Activated T-helper 2 cell treated with anti-CD3 and anti-CD28 coated beads, Interferon-gamma antibody, Interleukin-2, Interleukin-4, amounts not matched to agents 10 μg/mL and 5 μg/mL and 100 μg/mL, durations not matched to agents 14 hours and 24 hours and 36 hours (primary cell): ENCODE measurements at regions not wholly inside any gene's neighbourhood (a gene's known extent, or its start where the extent isn't known, plus 50 kb on each side); places are given as distances from the start of the nearest gene placed in this dataset.

Source experiments
- DNase-seq: peaks from one replicate; pipeline ENCODE4 v3.0.0; 2021; ENCODE audit warnings: low spot score
- H3K27ac Mint-ChIP-seq: one replicate; pipeline ENCODE4 v1.8.0; 2021; ENCODE audit warnings: mixed read lengths
- H3K27me3 Mint-ChIP-seq: one replicate; pipeline ENCODE4 v1.8.0; 2021; ENCODE audit warnings: low read depth, mixed read lengths
- H3K36me3 Mint-ChIP-seq: one replicate; pipeline ENCODE4 v1.8.0; 2021; ENCODE audit warnings: low read depth, mixed read lengths
- H3K4me1 Mint-ChIP-seq: one replicate; pipeline ENCODE4 v1.8.0; 2021; ENCODE audit warnings: low read depth, mixed read lengths
- H3K4me3 Mint-ChIP-seq: one replicate; pipeline ENCODE4 v1.8.0; 2021; ENCODE audit warnings: low read depth, mild to moderate bottlenecking, moderate library complexity, mixed read lengths
- H3K9me3 Mint-ChIP-seq: one replicate; pipeline ENCODE4 v1.8.0; 2021; ENCODE audit warnings: mixed read lengths
- intact Hi-C: fragments of 100-400 bp; cut with micrococcal nuclease; formaldehyde crosslinking; loops from one replicate; pipeline ENCODE4 v1.15.1; 2023

- Mint-ChIP-seq H3K27ac (peak overlapping the region; percentile 81), H3K27me3 (no peaks in the 10 kb centered on the region), H3K4me1 (peaks cover 69% of the 10 kb centered on the region), H3K4me3 (no peak overlapping the region), H3K36me3 (peaks cover 3% of the 10 kb centered on the region), H3K9me3 (no peaks in the 10 kb centered on the region)
- intact Hi-C loops: loop anchor here (1.0 kb wide), 1 partner anchor 24 kb away; no protein-coding TSS in a partner anchor
- DNase-seq: no peak
These were observed 89.1 kb upstream of the KLF7 start for GRCh38 chr2:207254591-207255464.

- Mint-ChIP-seq H3K9me3 (no peaks in the 10 kb centered on the region), H3K27me3 (no peaks in the 10 kb centered on the region), H3K27ac (peak overlapping the region; percentile 81), H3K4me3 (no peak overlapping the region), H3K4me1 (peaks cover 60% of the 10 kb centered on the region), H3K36me3 (peaks cover 3% of the 10 kb centered on the region)
- intact Hi-C loops: no loop called here
- no peak for DNase-seq
These were observed 90.1 kb upstream of the KLF7 start for GRCh38 chr2:207255565-207256470.

GRCh38 chr2:207256476-207257207 is 90.9 kb upstream of the KLF7 start:
- Mint-ChIP-seq H3K27me3 (no peaks in the 10 kb centered on the region), H3K4me3 (no peak overlapping the region), H3K36me3 (no peaks in the 10 kb centered on the region), H3K27ac (no peak overlapping the region), H3K4me1 (peaks cover 52% of the 10 kb centered on the region), H3K9me3 (no peaks in the 10 kb centered on the region)
- intact Hi-C loops: no loop called here
- no peak for DNase-seq

- Mint-ChIP-seq H3K27ac (no peak overlapping the region), H3K9me3 (no peaks in the 10 kb centered on the region), H3K4me1 (peaks cover 43% of the 10 kb centered on the region), H3K27me3 (no peaks in the 10 kb centered on the region), H3K36me3 (no peaks in the 10 kb centered on the region), H3K4me3 (no peak overlapping the region)
- no peak for DNase-seq
- intact Hi-C loops: no loop called here
These were observed 91.8 kb upstream of the KLF7 start for GRCh38 chr2:207257251-207258250.

- H3K27me3 Mint-ChIP-seq: no peaks in the 10 kb centered on the region
- H3K4me1 Mint-ChIP-seq: peaks cover 34% of the 10 kb centered on the region
- DNase-seq: no peak
- no peaks in the 10 kb centered on the region for H3K9me3 Mint-ChIP-seq
- intact Hi-C loops: no loop called here
- H3K4me3 Mint-ChIP-seq: no peak overlapping the region
- no peak overlapping the region for H3K27ac Mint-ChIP-seq
- H3K36me3 Mint-ChIP-seq: no peaks in the 10 kb centered on the region
These were observed 92.7 kb upstream of the KLF7 start for GRCh38 chr2:207258263-207258991.

- Mint-ChIP-seq H3K27me3 (no peaks in the 10 kb centered on the region), H3K9me3 (peaks cover 1% of the 10 kb centered on the region), H3K36me3 (no peaks in the 10 kb centered on the region), H3K27ac (no peak overlapping the region), H3K4me1 (peaks cover 18% of the 10 kb centered on the region), H3K4me3 (no peak overlapping the region)
- intact Hi-C loops: no loop called here
- no peak for DNase-seq
These were observed 94.3 kb upstream of the KLF7 start for GRCh38 chr2:207260021-207260420.

- no peak overlapping the region for H3K27ac Mint-ChIP-seq
These were observed 95.2 kb upstream of the KLF7 start for GRCh38 chr2:207260947-207261346.

GRCh38 chr2:207264310-207264709 is 98.6 kb upstream of the KLF7 start:
- intact Hi-C loops: no loop called here
- no peaks in the 10 kb centered on the region for H3K27me3 Mint-ChIP-seq
- no peaks in the 10 kb centered on the region for H3K36me3 Mint-ChIP-seq
- no peak for DNase-seq
- no peak overlapping the region for H3K27ac Mint-ChIP-seq
- H3K4me1 Mint-ChIP-seq: peaks cover 14% of the 10 kb centered on the region
- no peak overlapping the region for H3K4me3 Mint-ChIP-seq
- H3K9me3 Mint-ChIP-seq: peaks cover 8% of the 10 kb centered on the region

More at GRCh38 chr2:207260947-207261346, 95.2 kb upstream of the KLF7 start:
- DNase-seq: no peak
- Mint-ChIP-seq H3K27me3 (no peaks in the 10 kb centered on the region), H3K36me3 (no peaks in the 10 kb centered on the region), H3K4me3 (no peak overlapping the region), H3K9me3 (peaks cover 8% of the 10 kb centered on the region), H3K4me1 (peaks cover 18% of the 10 kb centered on the region)
- intact Hi-C loops: no loop called here

- no peak overlapping the region for H3K27ac Mint-ChIP-seq
- intact Hi-C loops: no loop called here
- no peaks in the 10 kb centered on the region for H3K36me3 Mint-ChIP-seq
- H3K4me1 Mint-ChIP-seq: peaks cover 10% of the 10 kb centered on the region
- no peak for DNase-seq
- H3K4me3 Mint-ChIP-seq: no peak overlapping the region
- peaks cover 8% of the 10 kb centered on the region for H3K9me3 Mint-ChIP-seq
- no peaks in the 10 kb centered on the region for H3K27me3 Mint-ChIP-seq
These were observed 99.6 kb upstream of the KLF7 start for GRCh38 chr2:207265332-207265731.

- no peak overlapping the region for H3K27ac Mint-ChIP-seq
- H3K27me3 Mint-ChIP-seq: no peaks in the 10 kb centered on the region
- no peaks in the 10 kb centered on the region for H3K36me3 Mint-ChIP-seq
- peaks cover 10% of the 10 kb centered on the region for H3K4me1 Mint-ChIP-seq
- intact Hi-C loops: no loop called here
- no peak for DNase-seq
- no peak overlapping the region for H3K4me3 Mint-ChIP-seq
- peaks cover 8% of the 10 kb centered on the region for H3K9me3 Mint-ChIP-seq
These were observed 100.1 kb upstream of the KLF7 start for GRCh38 chr2:207265869-207266268.

GRCh38 chr2:207266648-207267047 is 100.9 kb upstream of the KLF7 start:
- peaks cover 10% of the 10 kb centered on the region for H3K4me1 Mint-ChIP-seq
- H3K27me3 Mint-ChIP-seq: no peaks in the 10 kb centered on the region
- no peak overlapping the region for H3K27ac Mint-ChIP-seq
- intact Hi-C loops: no loop called here
- H3K4me3 Mint-ChIP-seq: no peak overlapping the region
- no peak for DNase-seq
- no peaks in the 10 kb centered on the region for H3K36me3 Mint-ChIP-seq
- peaks cover 8% of the 10 kb centered on the region for H3K9me3 Mint-ChIP-seq
